HCT116 (cell line): ENCODE measurements at regions not wholly inside any gene's neighbourhood (a gene's known extent, or its start where the extent isn't known, plus 50 kb on each side); places are given as distances from the start of the nearest gene placed in this dataset.

Source experiments
- CEBPB ChIP-seq: IDR thresholded peaks from 2 replicates; pipeline ENCODE4 v1.6.1; 2012; ENCODE audit warnings: low read depth
- EZH2 ChIP-seq: fragments of 200-600 bp; sonication (generic); IDR thresholded peaks from 2 replicates; pipeline ENCODE4 v1.6.1; 2017; ENCODE audit warnings: antibody characterized with exemption, mixed run types
- EZH2phosphoT487 ChIP-seq: fragments of 200-600 bp; IDR thresholded peaks from 2 replicates; pipeline ENCODE4 v1.6.1; 2018; ENCODE audit warnings: antibody characterized with exemption, borderline replicate concordance
- POLR2A ChIP-seq: IDR thresholded peaks from 2 replicates; pipeline ENCODE4 v1.7.0; 2011; ENCODE audit warnings: borderline replicate concordance; ENCODE audit not compliant: insufficient read depth, insufficient read length; ENCODE audit errors: extremely low read depth
- POLR2AphosphoS5 ChIP-seq: IDR thresholded peaks from 2 replicates; pipeline ENCODE4 v1.6.1; 2011; ENCODE audit warnings: mild to moderate bottlenecking, low read depth, low read length, moderate library complexity
- SP1 ChIP-seq: IDR thresholded peaks from 2 replicates; pipeline ENCODE4 v1.6.1; 2012; ENCODE audit warnings: low read depth
- TCF7L2 ChIP-seq: IDR thresholded peaks from 2 replicates; pipeline ENCODE4 v1.7.0; 2011; ENCODE audit warnings: borderline replicate concordance, inconsistent platforms; ENCODE audit not compliant: insufficient read depth, insufficient read length; ENCODE audit errors: extremely low read depth
- YY1 ChIP-seq: IDR thresholded peaks from 2 replicates; pipeline ENCODE4 v1.6.1; 2011; ENCODE audit warnings: low read length, low read depth, moderate library complexity, mild to moderate bottlenecking; ENCODE audit not compliant: insufficient replicate concordance; ENCODE audit errors: extremely low read depth
- ZNF274 ChIP-seq: fragments of 200-500 bp; sonication (Bioruptor generic); IDR thresholded peaks from 2 replicates; pipeline ENCODE4 v1.6.1; 2014; ENCODE audit warnings: mild to moderate bottlenecking, low read depth, low read length, inconsistent platforms
- TF ChIP-seq, protein P1 (sequence below): IDR thresholded peaks from 2 replicates; pipeline ENCODE4 v1.6.1; 2011; ENCODE audit warnings: mild to moderate bottlenecking, low read length, moderate library complexity; ENCODE audit not compliant: insufficient replicate concordance; ENCODE audit errors: extremely low read depth
- TF ChIP-seq, protein P2 (sequence below), 3 experiments: fragments of 200-600 bp in 1 of 3; sonication (generic) in 1 of 3; IDR thresholded peaks in 2 of 3; conservative IDR thresholded peaks in 1 of 3; 2 replicates each; pipeline ENCODE4 v1.5.1; 2012 to 2017; ENCODE audit warnings: low read depth in 2 of 3, low read length in 2 of 3, antibody characterized with exemption in 1 of 3, borderline replicate concordance in 1 of 3, control low read depth in 1 of 3, mild to moderate bottlenecking in 1 of 3, mixed read lengths in 1 of 3, mixed run types in 1 of 3, moderate library complexity in 1 of 3; ENCODE audit not compliant: insufficient read depth in 1 of 3
- TF ChIP-seq, protein P3 (sequence below): IDR thresholded peaks from 2 replicates; pipeline ENCODE4 v1.6.1; 2012; ENCODE audit warnings: low read depth
- TF ChIP-seq, protein P4 (sequence below): IDR thresholded peaks from 2 replicates; pipeline ENCODE4 v1.6.1; 2012

DNA sequence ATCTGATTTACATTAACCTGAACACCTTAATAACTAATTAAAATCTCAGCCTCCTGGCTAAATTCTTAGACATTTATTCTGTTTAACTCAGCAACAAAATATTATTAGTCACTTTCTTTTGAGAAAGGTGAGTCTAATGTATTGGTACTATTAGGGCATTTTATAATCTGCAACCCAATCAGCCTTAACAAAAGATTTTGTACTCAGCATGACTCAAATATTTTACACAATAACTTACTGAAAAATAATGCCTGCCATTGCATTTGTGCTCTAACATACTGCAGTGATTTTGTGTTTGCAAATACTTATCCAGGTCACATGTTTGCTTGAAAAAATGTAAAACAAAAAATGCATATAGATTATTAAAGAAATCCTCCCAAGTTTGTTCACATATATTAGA is 1129.9 kb downstream of the TAF11L14 start:
- TF ChIP-seq, protein P1, sequence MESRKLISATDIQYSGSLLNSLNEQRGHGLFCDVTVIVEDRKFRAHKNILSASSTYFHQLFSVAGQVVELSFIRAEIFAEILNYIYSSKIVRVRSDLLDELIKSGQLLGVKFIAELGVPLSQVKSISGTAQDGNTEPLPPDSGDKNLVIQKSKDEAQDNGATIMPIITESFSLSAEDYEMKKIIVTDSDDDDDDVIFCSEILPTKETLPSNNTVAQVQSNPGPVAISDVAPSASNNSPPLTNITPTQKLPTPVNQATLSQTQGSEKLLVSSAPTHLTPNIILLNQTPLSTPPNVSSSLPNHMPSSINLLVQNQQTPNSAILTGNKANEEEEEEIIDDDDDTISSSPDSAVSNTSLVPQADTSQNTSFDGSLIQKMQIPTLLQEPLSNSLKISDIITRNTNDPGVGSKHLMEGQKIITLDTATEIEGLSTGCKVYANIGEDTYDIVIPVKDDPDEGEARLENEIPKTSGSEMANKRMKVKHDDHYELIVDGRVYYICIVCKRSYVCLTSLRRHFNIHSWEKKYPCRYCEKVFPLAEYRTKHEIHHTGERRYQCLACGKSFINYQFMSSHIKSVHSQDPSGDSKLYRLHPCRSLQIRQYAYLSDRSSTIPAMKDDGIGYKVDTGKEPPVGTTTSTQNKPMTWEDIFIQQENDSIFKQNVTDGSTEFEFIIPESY, result no peak
- no peak for TF ChIP-seq EZH2phosphoT487
- no peak for TF ChIP-seq CEBPB
- no peak for TF ChIP-seq POLR2A
- TF ChIP-seq, protein P2, sequence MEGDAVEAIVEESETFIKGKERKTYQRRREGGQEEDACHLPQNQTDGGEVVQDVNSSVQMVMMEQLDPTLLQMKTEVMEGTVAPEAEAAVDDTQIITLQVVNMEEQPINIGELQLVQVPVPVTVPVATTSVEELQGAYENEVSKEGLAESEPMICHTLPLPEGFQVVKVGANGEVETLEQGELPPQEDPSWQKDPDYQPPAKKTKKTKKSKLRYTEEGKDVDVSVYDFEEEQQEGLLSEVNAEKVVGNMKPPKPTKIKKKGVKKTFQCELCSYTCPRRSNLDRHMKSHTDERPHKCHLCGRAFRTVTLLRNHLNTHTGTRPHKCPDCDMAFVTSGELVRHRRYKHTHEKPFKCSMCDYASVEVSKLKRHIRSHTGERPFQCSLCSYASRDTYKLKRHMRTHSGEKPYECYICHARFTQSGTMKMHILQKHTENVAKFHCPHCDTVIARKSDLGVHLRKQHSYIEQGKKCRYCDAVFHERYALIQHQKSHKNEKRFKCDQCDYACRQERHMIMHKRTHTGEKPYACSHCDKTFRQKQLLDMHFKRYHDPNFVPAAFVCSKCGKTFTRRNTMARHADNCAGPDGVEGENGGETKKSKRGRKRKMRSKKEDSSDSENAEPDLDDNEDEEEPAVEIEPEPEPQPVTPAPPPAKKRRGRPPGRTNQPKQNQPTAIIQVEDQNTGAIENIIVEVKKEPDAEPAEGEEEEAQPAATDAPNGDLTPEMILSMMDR (IDR thresholded peaks at IDR 0.05 in 2 of 3, conservative IDR thresholded peaks at IDR 0.05 in 1 of 3; ENCODE audit: borderline replicate concordance in 1 of 3, insufficient read depth in 1 of 3, low read depth in 2 of 3, low read length in 2 of 3), result no peak
- TF ChIP-seq POLR2AphosphoS5, result no peak
- no peak for TF ChIP-seq EZH2
- TF ChIP-seq, protein P3, sequence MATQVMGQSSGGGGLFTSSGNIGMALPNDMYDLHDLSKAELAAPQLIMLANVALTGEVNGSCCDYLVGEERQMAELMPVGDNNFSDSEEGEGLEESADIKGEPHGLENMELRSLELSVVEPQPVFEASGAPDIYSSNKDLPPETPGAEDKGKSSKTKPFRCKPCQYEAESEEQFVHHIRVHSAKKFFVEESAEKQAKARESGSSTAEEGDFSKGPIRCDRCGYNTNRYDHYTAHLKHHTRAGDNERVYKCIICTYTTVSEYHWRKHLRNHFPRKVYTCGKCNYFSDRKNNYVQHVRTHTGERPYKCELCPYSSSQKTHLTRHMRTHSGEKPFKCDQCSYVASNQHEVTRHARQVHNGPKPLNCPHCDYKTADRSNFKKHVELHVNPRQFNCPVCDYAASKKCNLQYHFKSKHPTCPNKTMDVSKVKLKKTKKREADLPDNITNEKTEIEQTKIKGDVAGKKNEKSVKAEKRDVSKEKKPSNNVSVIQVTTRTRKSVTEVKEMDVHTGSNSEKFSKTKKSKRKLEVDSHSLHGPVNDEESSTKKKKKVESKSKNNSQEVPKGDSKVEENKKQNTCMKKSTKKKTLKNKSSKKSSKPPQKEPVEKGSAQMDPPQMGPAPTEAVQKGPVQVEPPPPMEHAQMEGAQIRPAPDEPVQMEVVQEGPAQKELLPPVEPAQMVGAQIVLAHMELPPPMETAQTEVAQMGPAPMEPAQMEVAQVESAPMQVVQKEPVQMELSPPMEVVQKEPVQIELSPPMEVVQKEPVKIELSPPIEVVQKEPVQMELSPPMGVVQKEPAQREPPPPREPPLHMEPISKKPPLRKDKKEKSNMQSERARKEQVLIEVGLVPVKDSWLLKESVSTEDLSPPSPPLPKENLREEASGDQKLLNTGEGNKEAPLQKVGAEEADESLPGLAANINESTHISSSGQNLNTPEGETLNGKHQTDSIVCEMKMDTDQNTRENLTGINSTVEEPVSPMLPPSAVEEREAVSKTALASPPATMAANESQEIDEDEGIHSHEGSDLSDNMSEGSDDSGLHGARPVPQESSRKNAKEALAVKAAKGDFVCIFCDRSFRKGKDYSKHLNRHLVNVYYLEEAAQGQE, result no peak
- no peak for TF ChIP-seq ZNF274
- TF ChIP-seq TCF7L2, result no peak
- no peak for TF ChIP-seq YY1
- no peak for TF ChIP-seq SP1
- TF ChIP-seq, protein P4, sequence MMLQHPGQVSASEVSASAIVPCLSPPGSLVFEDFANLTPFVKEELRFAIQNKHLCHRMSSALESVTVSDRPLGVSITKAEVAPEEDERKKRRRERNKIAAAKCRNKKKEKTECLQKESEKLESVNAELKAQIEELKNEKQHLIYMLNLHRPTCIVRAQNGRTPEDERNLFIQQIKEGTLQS, result no peak
